OCI-LY1 (cell line): ENCODE measurements at regions not wholly inside any gene's neighbourhood (a gene's known extent, or its start where the extent isn't known, plus 50 kb on each side); places are given as distances from the start of the nearest gene placed in this dataset.

Experiments used
- H2AFZ ChIP-seq: fragments of 200-600 bp; sonication (generic), shearing (Covaris generic); 2 replicates; pipeline ENCODE4 v1.6.0; 2014; ENCODE audit warnings: antibody characterized with exemption, mild to moderate bottlenecking, low read length
- H3F3A ChIP-seq: fragments of 200-600 bp; sonication (generic), shearing (Covaris generic); 2 replicates; pipeline ENCODE4 v1.6.0; 2014; ENCODE audit warnings: mild to moderate bottlenecking, antibody characterized with exemption, low read length, moderate library complexity; ENCODE audit not compliant: insufficient read depth
- H3K27ac ChIP-seq: fragments of 200-600 bp; sonication (generic); 2 replicates; pipeline ENCODE4 v1.5.1; 2014; ENCODE audit warnings: low read length, mixed run types, mild to moderate bottlenecking, low read depth; ENCODE audit not compliant: poor library complexity, severe bottlenecking
- H3K27me3 ChIP-seq: fragments of 200-600 bp; sonication (generic); 2 replicates; pipeline ENCODE4 v1.6.0; 2014; ENCODE audit warnings: antibody characterized with exemption, mild to moderate bottlenecking, low read length, moderate library complexity; ENCODE audit not compliant: insufficient read depth
- H3K36me3 ChIP-seq: fragments of 200-600 bp; sonication (generic); 2 replicates; pipeline ENCODE4 v1.6.1; 2014; ENCODE audit warnings: mild to moderate bottlenecking, antibody characterized with exemption, low read length, moderate library complexity, mixed read lengths; ENCODE audit not compliant: insufficient read depth
- H3K4me1 ChIP-seq: fragments of 200-600 bp; sonication (generic); 2 replicates; pipeline ENCODE4 v1.5.1; 2014; ENCODE audit warnings: mild to moderate bottlenecking, low read length, moderate library complexity; ENCODE audit not compliant: insufficient read depth, severe bottlenecking
- H3K4me2 ChIP-seq: fragments of 200-600 bp; sonication (generic), shearing (Covaris generic); 2 replicates; pipeline ENCODE4 v1.6.1; 2014; ENCODE audit warnings: low read length
- H3K4me3 ChIP-seq: fragments of 200-600 bp; sonication (generic); 2 replicates; pipeline ENCODE4 v1.5.1; 2014; ENCODE audit warnings: low read length, low read depth, mild to moderate bottlenecking, mixed read lengths; ENCODE audit not compliant: poor library complexity, severe bottlenecking
- H3K79me2 ChIP-seq: fragments of 200-600 bp; shearing (Covaris generic); 2 replicates; pipeline ENCODE4 v1.6.1; 2016; ENCODE audit warnings: mixed run types, low read length, mixed read lengths; ENCODE audit not compliant: insufficient read depth
- H3K9ac ChIP-seq: fragments of 200-600 bp; sonication (generic), shearing (Covaris generic); 2 replicates; pipeline ENCODE4 v1.6.1; 2014; ENCODE audit warnings: mild to moderate bottlenecking, low read length, mixed read lengths
- H3K9me2 ChIP-seq: fragments of 200-600 bp; sonication (generic), shearing (Covaris generic); 2 replicates; pipeline ENCODE4 v1.6.1; 2014; ENCODE audit warnings: low read depth, mild to moderate bottlenecking, low read length, mixed read lengths
- H3K9me3 ChIP-seq: fragments of 200-600 bp; shearing (Covaris generic); 2 replicates; pipeline ENCODE4 v1.6.1; 2014; ENCODE audit warnings: low read length, mixed read lengths
- H4K20me1 ChIP-seq: fragments of 200-600 bp; sonication (generic), shearing (Covaris generic); 2 replicates; pipeline ENCODE4 v1.6.0; 2016; ENCODE audit warnings: mild to moderate bottlenecking, low read length; ENCODE audit not compliant: insufficient read depth
- EZH2 ChIP-seq: fragments of 200-600 bp; sonication (generic), shearing (Covaris generic); IDR thresholded peaks from 2 replicates; pipeline ENCODE4 v1.8.0; 2017; ENCODE audit warnings: borderline replicate concordance, mixed run types, mild to moderate bottlenecking, antibody characterized with exemption, low read length, moderate library complexity, mixed read lengths
- TF ChIP-seq, protein P1 (sequence below): fragments of 200-600 bp; sonication (generic), shearing (Covaris generic); IDR thresholded peaks from 2 replicates; pipeline ENCODE4 v1.5.1; 2017; ENCODE audit warnings: mild to moderate bottlenecking, antibody characterized with exemption, low read length, moderate library complexity, mixed read lengths

DNA sequence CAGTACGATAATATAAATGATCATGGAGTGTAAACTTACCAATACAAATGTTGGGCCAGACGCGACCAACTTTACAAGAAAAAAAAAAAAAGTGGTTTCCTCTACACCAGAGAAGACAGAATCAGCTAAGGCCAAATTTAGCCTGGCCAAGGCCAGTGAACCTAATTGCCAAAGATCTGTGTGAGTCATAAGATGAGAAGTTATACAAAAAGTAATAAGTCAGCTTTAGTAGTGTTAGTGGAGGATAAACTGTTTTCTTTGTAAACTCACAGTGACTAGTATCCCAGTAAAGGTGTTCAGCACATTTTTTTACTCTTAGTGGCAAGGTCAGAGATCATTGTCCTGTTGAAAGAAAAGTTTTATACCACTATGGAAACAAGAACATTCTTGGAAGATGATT is 531.4 kb upstream of the TECRL start:
- no peaks in the 10 kb centered on the region for H3K4me1 ChIP-seq
- no peak overlapping the region for H3K9ac ChIP-seq
- TF ChIP-seq, protein P1, sequence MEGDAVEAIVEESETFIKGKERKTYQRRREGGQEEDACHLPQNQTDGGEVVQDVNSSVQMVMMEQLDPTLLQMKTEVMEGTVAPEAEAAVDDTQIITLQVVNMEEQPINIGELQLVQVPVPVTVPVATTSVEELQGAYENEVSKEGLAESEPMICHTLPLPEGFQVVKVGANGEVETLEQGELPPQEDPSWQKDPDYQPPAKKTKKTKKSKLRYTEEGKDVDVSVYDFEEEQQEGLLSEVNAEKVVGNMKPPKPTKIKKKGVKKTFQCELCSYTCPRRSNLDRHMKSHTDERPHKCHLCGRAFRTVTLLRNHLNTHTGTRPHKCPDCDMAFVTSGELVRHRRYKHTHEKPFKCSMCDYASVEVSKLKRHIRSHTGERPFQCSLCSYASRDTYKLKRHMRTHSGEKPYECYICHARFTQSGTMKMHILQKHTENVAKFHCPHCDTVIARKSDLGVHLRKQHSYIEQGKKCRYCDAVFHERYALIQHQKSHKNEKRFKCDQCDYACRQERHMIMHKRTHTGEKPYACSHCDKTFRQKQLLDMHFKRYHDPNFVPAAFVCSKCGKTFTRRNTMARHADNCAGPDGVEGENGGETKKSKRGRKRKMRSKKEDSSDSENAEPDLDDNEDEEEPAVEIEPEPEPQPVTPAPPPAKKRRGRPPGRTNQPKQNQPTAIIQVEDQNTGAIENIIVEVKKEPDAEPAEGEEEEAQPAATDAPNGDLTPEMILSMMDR = no peak
- no peak for TF ChIP-seq EZH2
- H2AFZ ChIP-seq = no peak overlapping the region
- H3K79me2 ChIP-seq = no peaks in the 10 kb centered on the region
- H3K27ac ChIP-seq = no peak overlapping the region
- no peaks in the 10 kb centered on the region for H4K20me1 ChIP-seq
- no peak overlapping the region for H3K4me2 ChIP-seq
- no peaks in the 10 kb centered on the region for H3K9me2 ChIP-seq
- no peaks in the 10 kb centered on the region for H3K36me3 ChIP-seq
- H3K27me3 ChIP-seq = no peaks in the 10 kb centered on the region
- no peaks in the 10 kb centered on the region for H3F3A ChIP-seq
- H3K4me3 ChIP-seq = no peak overlapping the region
- H3K9me3 ChIP-seq = no peaks in the 10 kb centered on the region

DNA sequence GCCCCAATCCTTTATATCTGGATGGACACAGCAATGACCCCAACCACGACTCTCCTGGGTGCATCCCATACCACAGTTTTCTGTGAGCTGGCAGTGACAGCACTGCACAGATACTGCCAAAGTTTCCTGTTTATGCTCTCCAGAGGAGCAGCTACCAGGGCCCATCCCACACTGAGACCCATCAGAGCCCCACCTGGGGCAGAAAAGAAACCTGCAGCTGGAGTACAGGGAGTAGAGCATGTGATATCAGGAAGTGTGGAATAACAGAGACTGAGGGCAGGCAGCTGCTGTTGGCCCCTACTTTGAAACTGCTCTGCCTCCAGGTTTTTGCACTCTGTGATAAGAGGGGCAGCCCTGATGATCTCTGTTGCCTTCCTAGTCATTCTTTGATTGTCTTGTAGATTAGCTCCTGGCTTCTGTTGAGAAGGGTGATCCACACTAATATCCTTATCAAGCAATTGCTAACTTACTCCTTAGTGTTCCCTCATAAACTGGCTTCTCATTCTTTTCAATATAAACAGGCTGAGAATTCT is 526.3 kb upstream of the TECRL start:
- Histone ChIP-seq H3K4me1 (no peaks in the 10 kb centered on the region), H3K27me3 (no peaks in the 10 kb centered on the region), H3K9ac (no peak overlapping the region), H3K36me3 (no peaks in the 10 kb centered on the region), H3K9me2 (no peaks in the 10 kb centered on the region), H3K4me2 (no peak overlapping the region), H2AFZ (no peak overlapping the region), H4K20me1 (no peaks in the 10 kb centered on the region), H3K27ac (no peak overlapping the region), H3K4me3 (no peak overlapping the region), H3F3A (no peaks in the 10 kb centered on the region), H3K9me3 (no peaks in the 10 kb centered on the region), H3K79me2 (no peaks in the 10 kb centered on the region)
- TF ChIP-seq EZH2 = no peak
- TF ChIP-seq, protein P1 = no peak

- Histone ChIP-seq H3K27ac (no peak overlapping the region), H3K27me3 (no peaks in the 10 kb centered on the region), H3K9me2 (no peaks in the 10 kb centered on the region), H3K79me2 (no peaks in the 10 kb centered on the region), H4K20me1 (no peaks in the 10 kb centered on the region), H3K4me3 (no peak overlapping the region), H3K9me3 (no peaks in the 10 kb centered on the region), H3K4me2 (no peak overlapping the region), H3K4me1 (no peaks in the 10 kb centered on the region), H3F3A (no peaks in the 10 kb centered on the region), H3K36me3 (no peaks in the 10 kb centered on the region), H3K9ac (no peak overlapping the region), H2AFZ (no peak overlapping the region)
- no peak for TF ChIP-seq EZH2
- TF ChIP-seq, protein P1 = no peak
Measured at GRCh38 chr4:64911846-64912245, 502.6 kb upstream of the TECRL start.
